HG03280 (cell line): ENCODE measurements at regions not wholly inside any gene's neighbourhood (a gene's known extent, or its start where the extent isn't known, plus 50 kb on each side); places are given as distances from the start of the nearest gene placed in this dataset.
"Not testable (repeated sequence)": the region's sequence is repeated elsewhere in the genome, so short reads cannot be mapped to it uniquely, and the experiment has no call there.

Source experiments
- ATAC-seq: cut with Tn5 transposase; IDR thresholded peaks from one replicate; pipeline ENCODE4 v1.9.1; 2021; ENCODE audit warnings: mild to moderate bottlenecking, moderate library complexity; ENCODE audit not compliant: unreplicated experiment

DNA sequence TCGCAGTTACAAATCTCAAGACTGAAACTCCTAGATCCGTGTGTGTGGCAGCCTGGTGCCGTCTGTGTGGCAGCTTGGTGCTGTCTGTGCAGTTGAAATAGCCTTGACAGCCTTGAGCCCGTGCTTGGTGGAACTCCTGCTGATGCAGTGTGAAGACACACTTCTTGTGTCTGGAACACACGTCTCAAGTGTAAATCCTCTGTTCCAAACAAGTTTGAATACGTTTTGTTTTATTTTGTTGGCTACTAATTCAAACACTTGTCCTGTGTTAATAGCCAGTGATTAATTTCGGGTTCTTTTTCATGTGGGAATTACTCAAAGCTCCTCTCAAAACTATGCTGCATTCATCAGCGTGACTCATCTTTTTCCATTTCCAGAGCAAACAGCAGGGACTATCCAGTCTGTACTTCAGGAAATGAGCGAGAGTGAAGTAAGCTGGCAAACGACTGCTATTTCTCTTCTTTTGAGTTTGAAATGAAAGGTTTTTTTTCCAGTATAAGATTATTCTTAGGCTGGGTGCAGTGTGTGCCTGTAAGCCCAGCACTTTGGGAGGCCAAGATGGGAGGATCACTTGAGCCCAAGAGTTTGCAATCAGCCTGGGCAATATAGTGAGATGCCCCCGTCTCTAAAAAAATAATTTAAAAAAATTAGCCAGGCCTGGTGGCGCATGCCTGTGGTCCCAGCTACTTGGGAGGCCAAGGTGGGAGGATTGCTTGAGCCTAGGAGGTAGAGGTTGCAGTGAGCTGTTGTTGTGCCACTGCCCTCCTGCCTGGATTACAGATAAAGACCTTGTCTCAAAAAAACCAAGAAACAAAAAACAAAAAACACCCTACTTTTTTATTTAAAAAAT, 152.9 kb downstream of the SPP2 start:
- ATAC-seq: no peak

GRCh38 chr2:234202601-234203000, 152.1 kb downstream of the SPP2 start:
- ATAC-seq: no peak

GRCh38 chr2:234199996-234200395, 149.5 kb downstream of the SPP2 start:
- ATAC-seq: no peak

GRCh38 chr2:234198976-234199375, 148.5 kb downstream of the SPP2 start:
- no peak for ATAC-seq

GRCh38 chr2:234195516-234195915, 145.0 kb downstream of the SPP2 start:
- no peak for ATAC-seq

DNA sequence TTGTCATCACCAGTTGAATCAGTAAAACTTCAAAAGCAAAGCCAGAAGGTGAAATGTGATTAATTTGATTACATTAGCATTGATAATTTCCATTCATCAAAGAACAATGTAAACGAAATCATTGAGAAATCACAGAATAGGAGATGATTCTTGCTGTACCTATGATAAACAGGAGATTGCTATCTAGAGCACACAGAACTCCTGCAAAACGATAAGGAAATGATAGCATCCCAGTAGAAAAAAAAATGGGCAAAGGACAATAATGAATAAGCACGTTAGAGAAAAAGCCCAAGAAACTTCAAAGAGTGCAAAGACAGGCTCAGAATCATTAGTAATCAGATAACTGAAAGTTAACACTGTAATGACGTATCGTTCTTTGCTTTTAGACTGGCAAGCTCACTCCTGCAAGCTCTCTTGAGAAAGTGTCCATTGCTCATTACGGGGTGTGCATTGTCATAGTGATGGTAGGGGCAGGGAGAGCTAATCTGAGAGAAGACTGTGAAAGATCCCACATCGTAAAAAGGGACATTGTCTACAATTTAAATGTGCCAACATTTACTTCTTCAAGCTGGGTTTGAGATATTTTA, 143.6 kb downstream of the SPP2 start:
- ATAC-seq: no peak

- no peak for ATAC-seq
Measured at GRCh38 chr2:234191819-234192407, 141.4 kb downstream of the SPP2 start.

DNA sequence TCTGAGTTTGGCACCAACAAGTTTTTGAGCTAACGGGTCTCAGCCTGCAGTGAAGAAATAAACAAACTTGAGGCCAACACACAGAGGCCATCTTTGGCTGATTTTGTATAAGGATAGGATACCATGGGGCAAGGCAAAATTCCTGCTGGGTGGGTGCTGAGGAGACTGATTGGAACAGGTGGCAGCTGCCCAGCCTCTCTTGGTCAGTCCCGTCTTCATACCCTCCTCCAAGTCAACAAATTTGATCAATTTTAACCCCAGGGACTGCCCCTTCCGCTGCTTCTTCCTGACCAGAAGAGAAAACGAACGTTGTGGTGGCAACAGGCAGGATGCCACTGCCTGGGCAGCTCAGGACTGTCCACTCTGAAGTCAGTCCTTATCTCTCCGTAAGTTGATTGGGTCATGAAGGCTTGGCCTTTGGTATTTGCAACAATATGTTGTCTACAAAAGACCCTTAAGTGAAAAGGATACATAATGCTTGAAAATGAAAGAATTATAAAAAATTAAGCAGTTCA, 139.3 kb downstream of the SPP2 start:
- ATAC-seq: no peak

GRCh38 chr2:234189230-234189629, 138.7 kb downstream of the SPP2 start:
- ATAC-seq: no peak

DNA sequence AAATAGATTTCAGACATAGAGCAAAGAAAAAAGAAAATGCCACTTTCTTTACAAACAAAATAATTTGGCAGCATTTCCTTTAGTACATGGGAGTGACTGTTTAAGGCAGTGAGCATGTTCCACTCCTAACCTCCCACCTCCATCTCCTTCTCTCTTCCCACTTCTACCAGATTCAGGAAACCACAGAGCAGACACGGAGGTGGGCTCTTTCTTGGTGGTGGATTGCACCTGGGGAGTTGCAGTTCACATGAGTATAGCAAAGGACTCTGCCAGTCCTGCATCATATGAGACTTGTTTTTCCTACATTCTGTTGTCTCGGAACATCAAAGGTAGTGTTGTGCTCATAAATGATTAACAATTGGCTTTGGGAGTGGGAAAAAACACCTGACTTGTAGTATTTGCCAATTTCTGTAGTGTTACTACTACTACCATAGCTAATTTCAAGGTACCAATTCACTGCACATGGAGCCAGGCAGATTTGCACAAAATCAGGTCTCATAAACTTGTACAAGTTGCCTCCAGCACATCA, 137.2 kb downstream of the SPP2 start:
- no peak for ATAC-seq

DNA sequence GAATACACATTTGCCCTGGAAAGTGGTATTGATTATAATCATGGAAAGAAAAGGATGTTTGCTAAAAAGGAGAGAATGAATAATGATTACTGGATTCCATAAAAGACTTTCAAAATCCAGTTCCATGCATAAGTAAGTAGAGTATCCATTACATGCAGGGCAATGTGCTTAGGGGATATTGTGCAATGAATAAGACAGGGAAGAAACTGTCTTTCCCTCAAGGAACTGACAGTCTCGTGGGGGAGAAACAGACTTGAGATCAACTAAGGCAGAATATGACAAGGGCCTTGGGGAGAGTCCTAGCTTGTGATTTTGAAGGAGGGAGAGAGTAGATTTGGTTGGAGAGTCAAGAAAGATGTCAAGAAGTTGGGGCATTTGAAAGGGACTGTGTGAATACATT, 130.6 kb downstream of the SPP2 start:
- ATAC-seq: no peak

DNA sequence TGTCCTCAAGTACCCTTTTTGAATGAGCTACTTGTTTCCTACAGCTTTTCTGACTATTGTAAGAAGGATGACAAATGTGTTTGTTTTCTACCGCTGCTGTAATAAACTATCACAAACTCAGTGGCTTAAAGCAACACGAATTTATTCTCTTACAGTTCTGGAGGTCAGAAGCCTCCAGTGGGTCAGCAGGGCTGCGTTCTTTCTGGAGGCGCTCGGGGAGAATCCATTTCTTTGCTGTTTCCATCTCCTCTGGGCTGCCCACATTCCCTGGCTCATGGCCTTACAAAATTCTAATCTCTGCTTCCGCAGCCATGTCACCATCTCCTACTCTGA, 128.5 kb downstream of the SPP2 start:
- no peak for ATAC-seq

DNA sequence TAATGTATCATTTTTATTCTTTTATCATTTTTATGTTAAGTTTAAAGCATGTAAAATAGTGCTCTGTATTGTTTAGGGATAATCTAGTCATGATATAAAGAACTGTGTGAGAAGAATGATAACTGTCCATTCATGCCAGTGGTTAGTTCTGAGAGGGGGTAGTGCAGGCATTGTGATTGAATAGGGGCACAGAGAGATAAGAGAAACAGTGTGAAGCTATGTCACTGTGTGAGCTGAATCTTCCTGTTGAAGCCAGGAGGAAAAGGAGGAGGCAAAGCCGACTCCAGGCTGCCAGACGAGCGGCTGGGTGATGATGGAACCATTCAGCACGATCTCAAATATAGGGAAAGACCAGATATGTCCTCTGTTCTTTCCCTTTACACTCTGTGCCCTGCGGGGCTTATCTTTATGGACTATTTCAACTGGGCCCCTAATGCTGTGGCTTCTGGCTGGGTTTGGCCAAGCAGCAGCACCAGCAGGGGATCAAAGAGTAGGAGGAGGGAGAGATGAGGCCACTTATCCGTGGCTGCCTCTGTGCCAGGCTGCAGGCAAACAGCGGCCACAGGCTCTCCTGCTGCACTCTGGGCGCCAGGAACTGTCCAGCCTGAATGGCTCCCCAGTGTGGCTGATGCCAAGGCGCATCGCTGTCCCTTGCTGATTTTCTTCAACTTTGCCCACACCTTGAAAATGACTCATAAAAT, 128.0 kb downstream of the SPP2 start:
- no peak for ATAC-seq

DNA sequence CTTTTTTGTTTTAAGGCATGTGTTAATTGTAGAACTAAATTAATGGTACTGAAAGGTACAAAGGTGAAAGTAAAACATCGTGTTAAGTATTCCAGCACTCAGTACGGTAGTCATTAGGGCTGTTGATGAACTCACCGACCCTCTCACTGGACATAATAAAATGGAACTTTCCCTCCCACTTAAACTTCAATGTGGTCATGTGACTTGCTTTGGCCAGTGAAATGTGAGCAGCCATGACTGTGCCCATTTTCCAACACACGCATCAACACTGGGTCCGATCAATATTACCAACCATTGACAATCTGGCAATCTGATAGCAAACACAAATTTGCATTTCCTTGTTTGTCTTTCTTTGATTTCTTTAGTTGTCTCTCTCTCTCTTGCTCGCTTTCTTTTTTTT, 125.1 kb downstream of the SPP2 start:
- no peak for ATAC-seq

DNA sequence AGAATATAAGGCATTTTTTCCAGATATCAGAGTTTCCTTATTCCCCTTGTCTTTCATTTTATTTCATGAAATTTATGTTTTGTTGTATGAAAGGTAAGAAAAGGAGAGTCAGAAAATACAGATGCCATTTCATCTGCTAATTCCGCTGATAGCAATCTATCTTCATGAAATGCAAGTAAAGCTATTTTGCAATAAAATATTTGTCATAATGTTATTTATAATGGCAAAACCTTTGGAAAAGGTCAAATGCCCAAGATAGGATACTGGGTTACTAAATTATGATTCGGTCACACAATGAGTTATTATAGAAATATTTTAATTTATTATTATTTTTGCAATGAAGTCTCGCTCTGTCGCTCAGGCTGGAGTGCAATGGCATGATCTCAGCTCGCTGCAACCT, 124.2 kb downstream of the SPP2 start:
- ATAC-seq: no peak

- no peak for ATAC-seq
Measured at GRCh38 chr2:234172532-234172931, 122.0 kb downstream of the SPP2 start.

GRCh38 chr2:234172066-234172465, 121.6 kb downstream of the SPP2 start:
- ATAC-seq: no peak

GRCh38 chr2:234171666-234172065, 121.2 kb downstream of the SPP2 start:
- ATAC-seq: no peak

GRCh38 chr2:234169674-234170073, 119.2 kb downstream of the SPP2 start:
- ATAC-seq: no peak

DNA sequence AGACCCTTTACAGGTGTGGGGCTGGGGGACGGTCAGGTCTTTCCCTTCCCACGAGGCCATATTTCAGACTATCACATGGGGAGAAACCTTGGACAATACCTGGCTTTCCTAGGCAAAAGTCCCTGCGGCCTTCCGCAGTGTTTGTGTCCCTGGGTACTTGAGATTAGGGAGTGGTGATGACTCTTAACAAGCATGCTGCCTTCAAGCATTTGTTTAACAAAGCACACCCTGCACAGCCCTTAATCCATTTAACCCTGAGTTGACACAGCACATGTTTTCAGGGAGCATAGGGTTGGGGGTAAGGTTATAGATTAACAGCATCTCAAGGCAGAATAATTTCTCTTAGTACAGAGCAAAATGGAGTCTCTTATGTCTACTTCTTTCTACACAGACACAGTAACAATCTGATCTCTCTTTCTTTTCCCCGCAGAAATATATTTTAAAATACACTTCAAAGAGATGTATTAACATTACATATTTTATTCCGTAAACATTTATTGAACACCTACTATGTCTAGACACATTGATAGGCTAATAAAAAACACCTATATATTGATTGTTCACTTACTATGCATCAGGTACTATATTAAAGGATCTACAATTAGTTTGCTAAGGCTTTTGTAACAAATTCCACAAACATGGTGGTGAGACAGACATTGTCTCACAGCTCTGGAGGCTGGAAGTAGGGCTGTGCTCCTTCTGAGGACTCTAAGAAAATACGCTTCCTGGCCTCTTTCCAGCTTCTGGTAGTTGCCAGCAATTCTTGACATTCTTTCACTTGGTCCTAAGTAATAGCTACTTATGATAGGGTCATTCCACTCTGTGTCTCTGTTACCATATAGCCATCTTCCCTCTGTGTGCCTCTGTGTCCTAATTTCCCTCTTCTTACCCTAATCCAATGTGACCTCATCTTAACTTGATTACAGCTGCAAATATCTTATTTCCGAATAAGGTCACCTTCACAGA, 118.4 kb downstream of the SPP2 start:
- not testable (repeated sequence) for ATAC-seq
